ENCODE measurements at regions not wholly inside any gene's neighbourhood (a gene's known extent, or its start where the extent isn't known, plus 50 kb on each side); places are given as distances from the start of the nearest gene placed in this dataset.

DNA sequence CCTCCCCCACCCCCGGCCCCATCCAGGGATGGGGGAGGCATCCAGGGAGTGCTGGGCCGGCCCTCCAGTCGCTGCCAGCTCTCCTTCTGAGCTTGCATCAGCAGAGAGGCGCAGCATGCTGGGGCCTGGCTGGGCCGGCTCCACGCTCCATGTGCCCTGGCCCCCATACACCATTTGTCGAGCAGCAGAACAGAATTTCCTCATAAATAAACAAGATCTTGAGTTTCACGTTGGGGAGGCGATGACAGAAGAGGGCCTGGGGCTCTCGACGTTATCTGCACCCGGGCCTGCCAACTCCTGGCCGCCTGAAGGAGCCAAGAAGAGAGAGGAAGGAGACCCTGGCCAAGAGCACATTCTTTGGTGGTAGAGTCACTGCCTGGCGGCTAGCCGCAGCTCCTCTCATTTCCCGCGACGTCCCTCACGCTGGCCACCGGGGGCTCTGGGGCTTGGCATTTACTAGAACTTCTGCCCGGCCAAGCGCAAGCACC is 177.0 kb downstream of the FGF18 start (continued):
- no peak for TF ChIP-seq RCOR1 (IDR thresholded peaks at IDR 0.05; ENCODE audit: insufficient replicate concordance, low read length)
- no peak for TF ChIP-seq POLR2A (IDR thresholded peaks at IDR 0.05; ENCODE audit: low read depth, low read length)

DNA sequence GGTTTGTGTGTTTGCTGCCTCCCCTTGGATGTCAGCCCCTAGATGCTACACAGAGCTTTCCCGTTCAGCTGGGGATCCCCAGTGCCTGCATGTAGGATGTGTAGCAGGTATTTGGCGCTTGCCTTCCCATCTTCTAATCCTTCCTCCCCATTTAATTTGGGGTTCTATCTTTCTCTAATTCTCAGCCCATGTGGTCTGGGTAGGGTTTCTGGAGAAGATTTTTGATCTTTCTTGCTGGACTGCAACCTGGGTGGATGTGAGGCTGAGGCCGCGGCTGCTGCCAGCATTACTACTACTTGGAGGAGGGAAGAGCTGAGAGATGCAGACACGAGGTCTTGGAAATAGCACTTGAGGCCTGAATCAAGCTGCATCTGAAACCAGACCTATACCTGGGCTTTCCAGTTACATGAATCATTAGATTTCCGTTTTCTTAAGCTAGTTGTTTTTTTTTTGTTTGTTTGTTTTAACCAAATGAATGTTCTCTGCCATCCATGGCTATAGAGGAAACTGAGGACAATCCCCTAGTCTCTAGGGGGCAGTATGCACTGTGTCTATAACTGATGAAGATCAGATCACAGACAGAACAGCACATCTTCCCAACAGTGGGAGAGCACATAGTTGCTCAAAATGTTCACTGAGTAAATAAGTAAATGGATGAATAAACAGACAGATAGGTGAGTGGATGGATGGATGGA is 178.6 kb downstream of the FGF18 start:
- no peak overlapping the region for H3K4ac ChIP-seq (ENCODE audit: low read depth, low read length)
- H4K8ac ChIP-seq (ENCODE audit: low read depth in 2 of 2, low read length in 2 of 2), result no peak overlapping the region
- in situ Hi-C loops (cut with MboI; ENCODE audit: low sequenced_read_pairs) (no loop called here), dilution Hi-C loops (cut with HindIII; ENCODE audit: low sequenced_read_pairs, unreplicated experiment) (no loop called here), intact Hi-C loops (cut with micrococcal nuclease) (loop anchor here (5.0 to 10.0 kb wide), 2 partner anchors 106 to 183 kb away; partner anchors contain the start of gene FGF18)
- ChIA-PET CTCF (interaction anchor here (0.6 kb wide), 3 partner anchors 74 to 590 kb away, joined by 3 to 5 read pairs (median 3); no protein-coding TSS in a partner anchor), POLR2A (ENCODE audit: unreplicated experiment) (no interaction called here)
- peak overlapping the region; percentile 12 for H2BK20ac ChIP-seq (ENCODE audit: low read depth, low read length)
- H3K9me3 ChIP-seq (ENCODE audit: control insufficient read depth, insufficient read depth, low read length), result peaks cover 2% of the 10 kb centered on the region; the same call in 1 of the 2 replicates
- no peak overlapping the region for H4K91ac ChIP-seq (ENCODE audit: insufficient read depth, low read depth, low read length)
- peaks cover 3% of the 10 kb centered on the region; the same call in 1 of the 2 replicates for H4K20me1 ChIP-seq (ENCODE audit: insufficient read depth, low read length)
- TF ChIP-seq MXI1 (IDR thresholded peaks at IDR 0.05; ENCODE audit: borderline replicate concordance, low read depth, low read length) (no peak), RAD21 (IDR thresholded peaks at IDR 0.05; ENCODE audit: low read length) (0 out of 2 replicates have a peak, but pooled peaks have one; percentile 6)
- BruUV-seq (replicated peaks), result no TSS peak
- no peak for DNase-seq
- H3K79me1 ChIP-seq (ENCODE audit: low read depth in 1 of 2, low read length in 2 of 2), result no peaks in the 10 kb centered on the region
- H3K14ac ChIP-seq (replicated peaks; ENCODE audit: low read depth, low read length), result no peak overlapping the region
- no peak overlapping the region for H3K18ac ChIP-seq (ENCODE audit: low read depth, low read length)
- WGBS, 2 experiments (ENCODE audit: extremely low coverage in 2 of 2, insufficient read length in 1 of 2), result no CpG with 5 or more reads among the region's 6 CpGs
- no peak overlapping the region for H2BK120ac ChIP-seq (ENCODE audit: low read depth, low read length)
- H3K23ac ChIP-seq (ENCODE audit: low read depth, low read length), result no peak overlapping the region
- H2BK5ac ChIP-seq (ENCODE audit: low read depth, low read length, poor library complexity, severe bottlenecking), result peak overlapping the region; percentile 22
- peaks cover 8% of the 10 kb centered on the region for H3K4me1 ChIP-seq (ENCODE audit: control insufficient read depth, insufficient read depth, low read length)
- no peak overlapping the region for H2AK5ac ChIP-seq (ENCODE audit: low read depth, low read length)
- H2AK9ac ChIP-seq (replicated peaks; ENCODE audit: low read depth, low read length, poor library complexity), result no peak overlapping the region
- no peaks in the 10 kb centered on the region; the same call in 1 of the 2 replicates for H3K9me1 ChIP-seq (ENCODE audit: insufficient read depth, low read length)
- no peak overlapping the region for H3K4me3 ChIP-seq (ENCODE audit: insufficient read depth, low read depth, low read length)
- no peak overlapping the region for H2AFZ ChIP-seq (replicated peaks; ENCODE audit: low read length, poor library complexity)
- no peak overlapping the region; the same call in 2 of the 3 replicates for H2BK15ac ChIP-seq (ENCODE audit: low read depth, low read length)
- H3K9ac ChIP-seq (ENCODE audit: low read depth, low read length), result no peak overlapping the region
- H3K36me3 ChIP-seq (ENCODE audit: control insufficient read depth, insufficient read depth, low read length), result no peaks in the 10 kb centered on the region
- no peak overlapping the region for H3K56ac ChIP-seq (ENCODE audit: extremely low read depth, insufficient read depth, low read length)
- H3K4me2 ChIP-seq (ENCODE audit: low read depth, low read length), result no peak overlapping the region
- no peak overlapping the region for H4K5ac ChIP-seq (ENCODE audit: low read depth, low read length)
- peaks cover 12% of the 10 kb centered on the region for H3K27me3 ChIP-seq (ENCODE audit: control insufficient read depth, insufficient read depth, low read length)
- ATAC-seq (ENCODE audit: low read depth), result no peak
- H3K27ac ChIP-seq (ENCODE audit: insufficient read depth, low read length), result no peak overlapping the region
